ENCODE measurements at regions not wholly inside any gene's neighbourhood (a gene's known extent, or its start where the extent isn't known, plus 50 kb on each side); places are given as distances from the start of the nearest gene placed in this dataset.

- Mint-ChIP-seq H3K9me3 (ENCODE audit: unreplicated experiment) (peaks cover 7% of the 10 kb centered on the region), H3K27me3 (ENCODE audit: insufficient read depth, unreplicated experiment) (no peaks in the 10 kb centered on the region), H3K36me3 (ENCODE audit: insufficient read depth, unreplicated experiment) (peaks cover 24% of the 10 kb centered on the region), H3K27ac (ENCODE audit: unreplicated experiment) (no peak overlapping the region), H3K4me3 (ENCODE audit: unreplicated experiment) (no peak overlapping the region), H3K4me1 (ENCODE audit: low read depth, unreplicated experiment) (peaks cover 7% of the 10 kb centered on the region)
- no TSS peak for BruUV-seq (replicated peaks)
- intact Hi-C loops (cut with micrococcal nuclease; ENCODE audit: unreplicated experiment): no loop called here
- no peak for TF ChIP-seq CTCF (IDR thresholded peaks at IDR 0.05; ENCODE audit: insufficient read depth in 1 of 2, low read depth in 1 of 2, low read length in 1 of 2, severe bottlenecking in 1 of 2, unreplicated experiment in 1 of 2)
- H3K36me3 ChIP-seq (ENCODE audit: control insufficient read depth, insufficient read depth, low read length): no peaks in the 10 kb centered on the region
- ChIA-PET POLR2A (no interaction called here), CTCF (no interaction called here)
- no peaks in the 10 kb centered on the region for H3K9me3 ChIP-seq
- peaks cover 11% of the 10 kb centered on the region for H3K4me1 ChIP-seq
- no peaks in the 10 kb centered on the region for H3K27me3 ChIP-seq (replicated peaks; ENCODE audit: control insufficient read depth, insufficient read depth, low read length)
- DNase-seq: peak in 1 of 2 experiments; percentile 12
- H3K4me3 ChIP-seq (ENCODE audit: low read depth, low read length): no peak overlapping the region
Measured at GRCh38 chr3:194273743-194274310, 77.3 kb downstream of the CPN2 start.

GRCh38 chr3:194274424-194275085, 76.6 kb downstream of the CPN2 start:
- no peak for TF ChIP-seq CTCF (IDR thresholded peaks at IDR 0.05; ENCODE audit: insufficient read depth in 1 of 2, low read depth in 1 of 2, low read length in 1 of 2, severe bottlenecking in 1 of 2, unreplicated experiment in 1 of 2)
- Mint-ChIP-seq H3K4me3 (ENCODE audit: unreplicated experiment) (peak overlapping the region; percentile 10), H3K36me3 (ENCODE audit: insufficient read depth, unreplicated experiment) (peaks cover 24% of the 10 kb centered on the region), H3K27ac (ENCODE audit: unreplicated experiment) (peak overlapping the region; percentile 46), H3K4me1 (ENCODE audit: low read depth, unreplicated experiment) (peaks cover 7% of the 10 kb centered on the region), H3K9me3 (ENCODE audit: unreplicated experiment) (peaks cover 7% of the 10 kb centered on the region), H3K27me3 (ENCODE audit: insufficient read depth, unreplicated experiment) (no peaks in the 10 kb centered on the region)
- Histone ChIP-seq H3K27me3 (replicated peaks; ENCODE audit: control insufficient read depth, insufficient read depth, low read length) (no peaks in the 10 kb centered on the region), H3K9me3 (no peaks in the 10 kb centered on the region), H3K36me3 (ENCODE audit: control insufficient read depth, insufficient read depth, low read length) (no peaks in the 10 kb centered on the region), H3K4me3 (ENCODE audit: low read depth, low read length) (no peak overlapping the region), H3K4me1 (peaks cover 11% of the 10 kb centered on the region)
- ChIA-PET POLR2A (no interaction called here), CTCF (no interaction called here)
- no TSS peak for BruUV-seq (replicated peaks)
- intact Hi-C loops (cut with micrococcal nuclease; ENCODE audit: unreplicated experiment): no loop called here
- DNase-seq: no peak

GRCh38 chr3:194275291-194275690, 75.8 kb downstream of the CPN2 start:
- DNase-seq: peak in 1 of 2 experiments; percentile 21
- no TSS peak for BruUV-seq (replicated peaks)
- POLR2A ChIA-PET: no interaction called here
- Mint-ChIP-seq H3K36me3 (ENCODE audit: insufficient read depth, unreplicated experiment) (peaks cover 24% of the 10 kb centered on the region), H3K4me1 (ENCODE audit: low read depth, unreplicated experiment) (peaks cover 7% of the 10 kb centered on the region), H3K9me3 (ENCODE audit: unreplicated experiment) (peaks cover 7% of the 10 kb centered on the region), H3K4me3 (ENCODE audit: unreplicated experiment) (peak overlapping the region; percentile 10), H3K27me3 (ENCODE audit: insufficient read depth, unreplicated experiment) (no peaks in the 10 kb centered on the region), H3K27ac (ENCODE audit: unreplicated experiment) (peak overlapping the region; percentile 46)
- H3K36me3 ChIP-seq (ENCODE audit: control insufficient read depth, insufficient read depth, low read length): no peaks in the 10 kb centered on the region
- intact Hi-C loops (cut with micrococcal nuclease; ENCODE audit: unreplicated experiment): no loop called here
- no peak overlapping the region for H3K4me3 ChIP-seq (ENCODE audit: low read depth, low read length)
- TF ChIP-seq CTCF (IDR thresholded peaks at IDR 0.05; ENCODE audit: insufficient read depth in 1 of 2, low read depth in 1 of 2, low read length in 1 of 2, severe bottlenecking in 1 of 2, unreplicated experiment in 1 of 2): no peak
- no peaks in the 10 kb centered on the region for H3K27me3 ChIP-seq (replicated peaks; ENCODE audit: control insufficient read depth, insufficient read depth, low read length)
- CTCF ChIA-PET: no interaction called here
- no peaks in the 10 kb centered on the region for H3K9me3 ChIP-seq
- peaks cover 11% of the 10 kb centered on the region for H3K4me1 ChIP-seq

Data from Caco-2 (cell line).